LNCAP (cell line): ENCODE measurements at regions not wholly inside any gene's neighbourhood (a gene's known extent, or its start where the extent isn't known, plus 50 kb on each side); places are given as distances from the start of the nearest gene placed in this dataset.

Experiments used
- CTCF ChIP-seq: fragments of 450-650 bp; IDR thresholded peaks from 2 replicates; pipeline ENCODE4 v1.5.1; 2017; ENCODE audit warnings: mild to moderate bottlenecking

- TF ChIP-seq CTCF = no peak
These were observed 465.7 kb downstream of the FBXO15 start for GRCh38 chr18:73681912-73682311.

GRCh38 chr18:73681398-73681797, 466.2 kb downstream of the FBXO15 start:
- TF ChIP-seq CTCF = no peak

- TF ChIP-seq CTCF = no peak
These were observed 467.5 kb downstream of the FBXO15 start for GRCh38 chr18:73679941-73680712.

GRCh38 chr18:73677450-73677849, 470.2 kb downstream of the FBXO15 start:
- no peak for TF ChIP-seq CTCF

GRCh38 chr18:73674125-73674865, 473.3 kb downstream of the FBXO15 start:
- no peak for TF ChIP-seq CTCF

GRCh38 chr18:73670524-73670923, 477.1 kb downstream of the FBXO15 start:
- no peak for TF ChIP-seq CTCF

GRCh38 chr18:73670039-73670438, 477.6 kb downstream of the FBXO15 start:
- no peak for TF ChIP-seq CTCF
